Cardiac fibroblast (primary cell): ENCODE measurements at regions not wholly inside any gene's neighbourhood (a gene's known extent, or its start where the extent isn't known, plus 50 kb on each side); places are given as distances from the start of the nearest gene placed in this dataset.

Experiments
- DNase-seq, 2 donors: peaks; one replicate each; pipeline versions ENCODE4 v3.0.0 to v3.0.0-alpha.2; 2010; ENCODE audit warnings: low read depth in 2 of 2
- H3K4me3 ChIP-seq, 2 donors: replicated peaks in 1 of 2; 1 replicate in 1 of 2; 2 replicates in 1 of 2; pipeline ENCODE4 v1.5.1; 2011; ENCODE audit warnings: low read depth in 2 of 2, low read length in 2 of 2, mild to moderate bottlenecking in 2 of 2, moderate library complexity in 1 of 2
- CTCF ChIP-seq: IDR thresholded peaks from one replicate; pipeline ENCODE4 v1.5.1; 2011; ENCODE audit warnings: low read depth, mild to moderate bottlenecking, low read length, inconsistent platforms

- TF ChIP-seq CTCF: no peak
- no peak overlapping the region for H3K4me3 ChIP-seq
- DNase-seq: no peak
These were observed 1024.5 kb upstream of the ADGRL2 start for GRCh38 chr1:80776266-80776665.

- no peak overlapping the region for H3K4me3 ChIP-seq
- no peak for DNase-seq
- TF ChIP-seq CTCF: no peak
These were observed 1031.5 kb upstream of the ADGRL2 start for GRCh38 chr1:80769208-80769750.

GRCh38 chr1:80767711-80768110 lies 1033.0 kb upstream of the ADGRL2 start:
- no peak for TF ChIP-seq CTCF
- H3K4me3 ChIP-seq: no peak overlapping the region
- DNase-seq: no peak

GRCh38 chr1:80759354-80759753 lies 1041.4 kb upstream of the ADGRL2 start:
- H3K4me3 ChIP-seq: no peak overlapping the region
- TF ChIP-seq CTCF: no peak
- DNase-seq: no peak

GRCh38 chr1:80755944-80756343 lies 1044.8 kb upstream of the ADGRL2 start:
- no peak for TF ChIP-seq CTCF
- DNase-seq: no peak
- no peak overlapping the region for H3K4me3 ChIP-seq

GRCh38 chr1:80751204-80751603 lies 1049.5 kb upstream of the ADGRL2 start:
- DNase-seq: no peak
- no peak for TF ChIP-seq CTCF
- H3K4me3 ChIP-seq: no peak overlapping the region

GRCh38 chr1:80731241-80731894 lies 1069.4 kb upstream of the ADGRL2 start:
- H3K4me3 ChIP-seq: no peak overlapping the region
- TF ChIP-seq CTCF: no peak
- peak in 1 of 2 donors; percentile 2 for DNase-seq
